ENCODE measurements at regions not wholly inside any gene's neighbourhood (a gene's known extent, or its start where the extent isn't known, plus 50 kb on each side); places are given as distances from the start of the nearest gene placed in this dataset.

GRCh38 chr16:79972053-79972704 is 371.6 kb upstream of the MAF start:
- TF ChIP-seq POLR2A (IDR thresholded peaks at IDR 0.05) (no peak), CTCF (IDR thresholded peaks at IDR 0.05) (no peak)
- no peak overlapping the region for H3K4me3 ChIP-seq
- H3K27me3 ChIP-seq = no peaks in the 10 kb centered on the region
- H3K9me3 ChIP-seq = no peaks in the 10 kb centered on the region
- DNase-seq = no peak
- H3K36me3 ChIP-seq = no peaks in the 10 kb centered on the region
- no peak overlapping the region for H3K27ac ChIP-seq
- no peaks in the 10 kb centered on the region for H3K4me1 ChIP-seq

GRCh38 chr16:79971237-79971572 is 370.7 kb upstream of the MAF start:
- H3K27ac ChIP-seq = no peak overlapping the region

GRCh38 chr16:79970551-79971236 is 370.2 kb upstream of the MAF start:
- Histone ChIP-seq H3K27ac (no peak overlapping the region), H3K27me3 (no peaks in the 10 kb centered on the region), H3K9me3 (no peaks in the 10 kb centered on the region), H3K4me3 (no peak overlapping the region), H3K4me1 (no peaks in the 10 kb centered on the region), H3K36me3 (no peaks in the 10 kb centered on the region)
- TF ChIP-seq POLR2A (IDR thresholded peaks at IDR 0.05) (no peak), CTCF (IDR thresholded peaks at IDR 0.05) (no peak)
- DNase-seq = peak in 2 of 3 donors; percentile 16 to 50

More at GRCh38 chr16:79971237-79971572, 370.7 kb upstream of the MAF start:
- Histone ChIP-seq H3K4me1 (no peaks in the 10 kb centered on the region), H3K4me3 (no peak overlapping the region), H3K36me3 (no peaks in the 10 kb centered on the region), H3K27me3 (no peaks in the 10 kb centered on the region), H3K9me3 (no peaks in the 10 kb centered on the region)
- no peak for TF ChIP-seq POLR2A (IDR thresholded peaks at IDR 0.05)
- no peak for TF ChIP-seq CTCF (IDR thresholded peaks at IDR 0.05)
- no peak for DNase-seq

- Histone ChIP-seq H3K4me1 (no peaks in the 10 kb centered on the region), H3K27me3 (no peaks in the 10 kb centered on the region), H3K9me3 (no peaks in the 10 kb centered on the region), H3K4me3 (no peak overlapping the region), H3K27ac (no peak overlapping the region), H3K36me3 (no peaks in the 10 kb centered on the region)
- TF ChIP-seq POLR2A (IDR thresholded peaks at IDR 0.05) (no peak), CTCF (IDR thresholded peaks at IDR 0.05) (no peak)
- no peak for DNase-seq
Observed at GRCh38 chr16:79970087-79970486, 369.6 kb upstream of the MAF start.

- H3K27me3 ChIP-seq = no peaks in the 10 kb centered on the region
- TF ChIP-seq POLR2A (IDR thresholded peaks at IDR 0.05) (no peak), CTCF (IDR thresholded peaks at IDR 0.05) (no peak)
- no peaks in the 10 kb centered on the region for H3K36me3 ChIP-seq
- no peaks in the 10 kb centered on the region for H3K9me3 ChIP-seq
- H3K4me3 ChIP-seq = no peak overlapping the region
- no peak overlapping the region for H3K27ac ChIP-seq
- H3K4me1 ChIP-seq = no peaks in the 10 kb centered on the region
- no peak for DNase-seq
Observed at GRCh38 chr16:79969458-79969857, 368.9 kb upstream of the MAF start.

All from Peyer's patch (tissue), 4 donors.